OCI-LY7 (cell line): ENCODE measurements at regions not wholly inside any gene's neighbourhood (a gene's known extent, or its start where the extent isn't known, plus 50 kb on each side); places are given as distances from the start of the nearest gene placed in this dataset.
"Not testable (repeated sequence)": the region's sequence is repeated elsewhere in the genome, so short reads cannot be mapped to it uniquely, and the experiment has no call there.

ENCODE experiments used
- BruUV-seq: library from RNA; stranded (reverse); fragments of 400-500 nt; replicated peaks from 2 replicates; lab custom pipeline; 2021; lab: Mats Ljungman, UMichigan
- CTCF ChIA-PET: fragments of 300-600 bp; sonication (Branson Sonifier 250); formaldehyde crosslinking; loops from one replicate; lab custom pipeline; 2022; ENCODE audit warnings: antibody characterized with exemption; ENCODE audit not compliant: unreplicated experiment; lab: Charles Lee
- POLR2A ChIA-PET: fragments of 300-600 bp; sonication (Branson Sonifier 250); formaldehyde crosslinking; loops from one replicate; lab custom pipeline; 2022; ENCODE audit warnings: antibody characterized with exemption; lab: Charles Lee
- DNase-seq: peaks from one replicate; pipeline ENCODE4 v3.0.0-alpha.2; 2015; ENCODE audit warnings: low spot score
- H2AFZ ChIP-seq: fragments of 200-600 bp; sonication (generic), shearing (Covaris generic); 2 replicates; pipeline ENCODE4 v1.6.1; 2014; ENCODE audit warnings: mild to moderate bottlenecking, antibody characterized with exemption, low read length, moderate library complexity
- H3K27ac ChIP-seq: fragments of 200-600 bp; sonication (generic); 2 replicates; pipeline ENCODE4 v1.5.1; 2014; ENCODE audit warnings: mixed run types, low read depth, mild to moderate bottlenecking, moderate library complexity, low read length, inconsistent platforms; ENCODE audit not compliant: poor library complexity, severe bottlenecking
- H3K36me3 ChIP-seq: fragments of 200-600 bp; sonication (generic); 2 replicates; pipeline ENCODE4 v1.6.1; 2014; ENCODE audit warnings: mild to moderate bottlenecking, antibody characterized with exemption, low read length, moderate library complexity, mixed read lengths; ENCODE audit not compliant: insufficient read depth
- H3K4me1 ChIP-seq: fragments of 200-600 bp; sonication (generic); 2 replicates; pipeline ENCODE4 v1.5.1; 2014; ENCODE audit warnings: mild to moderate bottlenecking, low read length; ENCODE audit not compliant: insufficient read depth, poor library complexity, severe bottlenecking
- H3K4me2 ChIP-seq: fragments of 200-600 bp; sonication (generic); 2 replicates; pipeline ENCODE4 v1.6.1; 2014; ENCODE audit warnings: mild to moderate bottlenecking, low read length
- H3K4me3 ChIP-seq: fragments of 200-600 bp; sonication (generic); 2 replicates; pipeline ENCODE4 v1.5.1; 2014; ENCODE audit warnings: mild to moderate bottlenecking, low read depth, low read length; ENCODE audit not compliant: poor library complexity, severe bottlenecking
- H3K79me2 ChIP-seq: fragments of 200-600 bp; sonication (generic); 2 replicates; pipeline ENCODE4 v1.6.1; 2016; ENCODE audit warnings: low read depth, mild to moderate bottlenecking, low read length, moderate library complexity, mixed read lengths; ENCODE audit not compliant: insufficient read depth
- H3K9me2 ChIP-seq: fragments of 200-600 bp; sonication (generic); 2 replicates; pipeline ENCODE4 v1.6.1; 2016; ENCODE audit warnings: mild to moderate bottlenecking, low read length, mixed read lengths; ENCODE audit not compliant: insufficient read depth
- H3K9me3 ChIP-seq: fragments of 200-600 bp; sonication (generic); 2 replicates; pipeline ENCODE4 v1.6.1; 2014; ENCODE audit warnings: mild to moderate bottlenecking, mixed run types, low read length, mixed read lengths
- H4K20me1 ChIP-seq: fragments of 200-600 bp; sonication (generic); 2 replicates; pipeline ENCODE4 v1.6.1; 2014; ENCODE audit warnings: mild to moderate bottlenecking, antibody characterized with exemption, low read length, moderate library complexity, mixed read lengths; ENCODE audit not compliant: insufficient read depth
- EZH2phosphoT487 ChIP-seq: fragments of 200-600 bp; sonication (generic); IDR thresholded peaks from 2 replicates; pipeline ENCODE4 v1.6.1; 2018; ENCODE audit warnings: low read depth, borderline replicate concordance, mild to moderate bottlenecking, mixed run types, antibody characterized with exemption, low read length, moderate library complexity, mixed read lengths
- intact Hi-C: fragments of 100-400 bp; cut with micrococcal nuclease; formaldehyde crosslinking; loops from one replicate; pipeline ENCODE4 v1.10.0; 2022; ENCODE audit not compliant: unreplicated experiment
- TF ChIP-seq, protein P1 (sequence below): fragments of 200-600 bp; sonication (generic); conservative IDR thresholded peaks from 2 replicates; pipeline ENCODE4 v1.5.1; 2014; ENCODE audit warnings: mild to moderate bottlenecking, antibody characterized with exemption, low read length, moderate library complexity, mixed read lengths

GRCh38 chr15:77898811-77899730 lies 178.4 kb downstream of the TBC1D2B start:
- Histone ChIP-seq H3K4me2 (no peak overlapping the region), H3K9me3 (no peaks in the 10 kb centered on the region), H3K27ac (no peak overlapping the region), H3K36me3 (no peaks in the 10 kb centered on the region), H3K79me2 (no peaks in the 10 kb centered on the region), H3K4me3 (no peak overlapping the region), H3K9me2 (no peaks in the 10 kb centered on the region), H3K4me1 (no peaks in the 10 kb centered on the region), H2AFZ (no peak overlapping the region), H4K20me1 (no peaks in the 10 kb centered on the region)
- POLR2A ChIA-PET: no interaction called here
- intact Hi-C loops: no loop called here
- TF ChIP-seq EZH2phosphoT487: no peak
- TF ChIP-seq, protein P1, sequence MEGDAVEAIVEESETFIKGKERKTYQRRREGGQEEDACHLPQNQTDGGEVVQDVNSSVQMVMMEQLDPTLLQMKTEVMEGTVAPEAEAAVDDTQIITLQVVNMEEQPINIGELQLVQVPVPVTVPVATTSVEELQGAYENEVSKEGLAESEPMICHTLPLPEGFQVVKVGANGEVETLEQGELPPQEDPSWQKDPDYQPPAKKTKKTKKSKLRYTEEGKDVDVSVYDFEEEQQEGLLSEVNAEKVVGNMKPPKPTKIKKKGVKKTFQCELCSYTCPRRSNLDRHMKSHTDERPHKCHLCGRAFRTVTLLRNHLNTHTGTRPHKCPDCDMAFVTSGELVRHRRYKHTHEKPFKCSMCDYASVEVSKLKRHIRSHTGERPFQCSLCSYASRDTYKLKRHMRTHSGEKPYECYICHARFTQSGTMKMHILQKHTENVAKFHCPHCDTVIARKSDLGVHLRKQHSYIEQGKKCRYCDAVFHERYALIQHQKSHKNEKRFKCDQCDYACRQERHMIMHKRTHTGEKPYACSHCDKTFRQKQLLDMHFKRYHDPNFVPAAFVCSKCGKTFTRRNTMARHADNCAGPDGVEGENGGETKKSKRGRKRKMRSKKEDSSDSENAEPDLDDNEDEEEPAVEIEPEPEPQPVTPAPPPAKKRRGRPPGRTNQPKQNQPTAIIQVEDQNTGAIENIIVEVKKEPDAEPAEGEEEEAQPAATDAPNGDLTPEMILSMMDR: no peak
- BruUV-seq: no TSS peak
- no peak for DNase-seq
- CTCF ChIA-PET: no interaction called here

DNA sequence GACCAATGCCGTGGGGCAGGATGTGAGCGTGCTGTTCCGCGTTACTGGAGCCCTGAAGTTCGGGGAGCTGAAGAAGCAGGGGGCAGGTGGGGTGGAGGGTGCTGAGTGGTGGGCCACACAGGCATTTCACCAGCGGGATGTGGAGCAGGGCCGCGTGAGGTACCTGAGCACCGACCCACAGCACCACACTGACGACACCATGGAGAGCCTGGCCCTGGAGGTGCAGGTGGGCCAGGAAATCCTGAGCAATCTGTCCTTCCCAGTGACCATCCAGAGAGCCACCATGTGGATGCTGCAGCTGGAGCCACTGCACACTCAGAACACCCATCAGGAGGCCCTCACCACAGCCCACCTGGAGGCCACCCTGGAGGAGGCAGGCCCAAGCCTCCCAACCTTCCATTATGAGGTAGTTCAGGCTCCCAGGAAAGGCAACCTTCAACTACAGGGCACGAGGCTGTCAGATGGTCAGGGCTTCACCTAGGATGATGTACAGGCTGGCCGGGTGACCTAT lies 179.6 kb downstream of the TBC1D2B start:
- Histone ChIP-seq H3K9me3 (no peaks in the 10 kb centered on the region), H3K9me2 (no peaks in the 10 kb centered on the region), H3K36me3 (no peaks in the 10 kb centered on the region), H4K20me1 (no peaks in the 10 kb centered on the region), H3K79me2 (no peaks in the 10 kb centered on the region), H2AFZ (no peak overlapping the region), H3K4me3 (no peak overlapping the region), H3K4me1 (no peaks in the 10 kb centered on the region), H3K27ac (no peak overlapping the region), H3K4me2 (no peak overlapping the region)
- intact Hi-C loops: no loop called here
- no peak for DNase-seq
- BruUV-seq: no TSS peak
- ChIA-PET POLR2A (no interaction called here), CTCF (no interaction called here)
- TF ChIP-seq, protein P1: no peak
- no peak for TF ChIP-seq EZH2phosphoT487

DNA sequence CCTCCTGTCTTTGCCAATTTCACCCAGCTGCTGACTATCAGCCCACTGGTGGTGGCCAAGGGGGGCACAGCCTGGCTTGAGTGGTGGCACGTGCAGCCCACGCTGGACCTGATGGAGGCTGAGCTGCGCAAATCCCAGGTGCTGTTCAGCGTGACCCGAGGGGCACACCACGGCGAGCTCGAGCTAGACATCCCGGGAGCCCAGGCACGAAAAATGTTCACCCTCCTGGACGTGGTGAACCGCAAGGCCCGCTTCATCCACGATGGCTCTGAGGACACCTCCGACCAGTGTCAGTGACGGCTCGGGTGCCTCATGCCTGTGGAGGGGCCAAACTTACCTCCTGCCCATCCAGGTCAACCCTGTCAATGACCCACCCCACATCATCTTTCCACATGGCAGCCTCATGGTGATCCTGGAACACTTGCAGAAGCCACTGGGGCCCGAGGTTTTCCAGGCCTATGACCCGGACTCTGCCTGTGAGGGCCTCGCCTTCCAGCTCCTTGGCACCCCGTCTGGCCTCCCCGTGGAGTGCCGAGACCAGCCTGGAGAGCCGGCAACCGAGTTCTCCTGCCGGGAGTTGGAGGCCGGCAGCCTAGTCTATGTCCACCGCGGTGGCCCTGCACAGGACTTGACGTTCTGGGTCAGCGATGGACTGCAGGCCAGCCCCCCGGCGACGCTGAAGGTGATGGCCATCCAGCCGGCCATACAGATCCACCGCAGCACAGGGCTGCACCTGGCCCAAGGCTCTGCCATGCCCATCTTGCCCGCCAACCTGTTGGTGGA lies 180.2 kb downstream of the TBC1D2B start:
- H3K79me2 ChIP-seq, H3K9me3 ChIP-seq, H3K36me3 ChIP-seq, DNase-seq, H3K4me2 ChIP-seq, POLR2A ChIA-PET, BruUV-seq, H3K9me2 ChIP-seq, H3K27ac ChIP-seq, H3K4me1 ChIP-seq, intact Hi-C loops, H4K20me1 ChIP-seq, H3K4me3 ChIP-seq, CTCF ChIA-PET, H2AFZ ChIP-seq: not testable (repeated sequence)

GRCh38 chr15:77896147-77897112 lies 181.1 kb downstream of the TBC1D2B start:
- POLR2A ChIA-PET, H3K27ac ChIP-seq, H3K9me2 ChIP-seq, H3K36me3 ChIP-seq, H3K79me2 ChIP-seq, H4K20me1 ChIP-seq, H3K9me3 ChIP-seq, H3K4me2 ChIP-seq, BruUV-seq, H3K4me3 ChIP-seq, DNase-seq, intact Hi-C loops, CTCF ChIA-PET, H2AFZ ChIP-seq, H3K4me1 ChIP-seq: not testable (repeated sequence)
